Ascending aorta (tissue), 2 donors: ENCODE measurements at regions not wholly inside any gene's neighbourhood (a gene's known extent, or its start where the extent isn't known, plus 50 kb on each side); places are given as distances from the start of the nearest gene placed in this dataset.

ENCODE experiments used
- DNase-seq, 2 donors: peaks; one replicate each; pipeline ENCODE4 v3.0.0-alpha.2; 2019; ENCODE audit warnings: low spot score in 2 of 2
- H3K27ac ChIP-seq, 2 donors: fragments of 200-600 bp; sonication (generic); one replicate each; pipeline ENCODE4 v1.5.1; 2016 to 2017; ENCODE audit warnings: mild to moderate bottlenecking in 1 of 2
- H3K27me3 ChIP-seq: fragments of 200-600 bp; sonication (generic); one replicate; pipeline ENCODE4 v1.5.1; 2017
- H3K36me3 ChIP-seq, 2 donors: fragments of 200-600 bp; sonication (generic); one replicate each; pipeline ENCODE4 v1.5.1; 2016
- H3K4me1 ChIP-seq, 2 donors: fragments of 200-600 bp; sonication (generic); one replicate each; pipeline ENCODE4 v1.5.1; 2016 to 2017; ENCODE audit warnings: mild to moderate bottlenecking in 1 of 2
- H3K4me3 ChIP-seq, 2 donors: fragments of 200-600 bp; sonication (generic); one replicate each; pipeline ENCODE4 v1.5.1; 2016 to 2017; ENCODE audit warnings: mild to moderate bottlenecking in 1 of 2
- H3K9me3 ChIP-seq, 2 donors: fragments of 200-600 bp; sonication (generic); one replicate each; pipeline ENCODE4 v1.5.1; 2016
- CTCF ChIP-seq, 3 experiments: fragments of 200-600 bp in 2 of 3; fragments of 450-650 bp in 1 of 3; sonication (generic) in 2 of 3; IDR thresholded peaks; one replicate each; pipeline ENCODE4 v1.5.1; 2016 to 2019; ENCODE audit warnings: antibody characterized with exemption in 3 of 3, mild to moderate bottlenecking in 1 of 3, moderate library complexity in 1 of 3
- intact Hi-C: fragments of 100-400 bp; cut with DNase I; formaldehyde crosslinking; loops from one replicate; pipeline ENCODE4 v1.15.1; 2023

- DNase-seq, result no peak
- Histone ChIP-seq H3K4me1 (no peaks in the 10 kb centered on the region), H3K36me3 (no peaks in the 10 kb centered on the region), H3K4me3 (no peak overlapping the region), H3K27ac (no peak overlapping the region), H3K9me3 (no peaks in the 10 kb centered on the region), H3K27me3 (no peaks in the 10 kb centered on the region)
- intact Hi-C loops, result no loop called here
- no peak for TF ChIP-seq CTCF (IDR thresholded peaks at IDR 0.05)
Observed at GRCh38 chr5:120919017-120919416, 454.9 kb downstream of the PRR16 start.

- H3K27ac ChIP-seq, result no peak overlapping the region
- intact Hi-C loops, result no loop called here
- no peak overlapping the region for H3K4me3 ChIP-seq
- H3K36me3 ChIP-seq, result no peaks in the 10 kb centered on the region
- H3K27me3 ChIP-seq, result no peaks in the 10 kb centered on the region
- DNase-seq, result no peak
- no peaks in the 10 kb centered on the region for H3K9me3 ChIP-seq
- no peak for TF ChIP-seq CTCF (IDR thresholded peaks at IDR 0.05)
- no peaks in the 10 kb centered on the region for H3K4me1 ChIP-seq
Observed at GRCh38 chr5:120923026-120923425, 458.9 kb downstream of the PRR16 start.

GRCh38 chr5:120926471-120926870 is 462.4 kb downstream of the PRR16 start:
- Histone ChIP-seq H3K9me3 (no peaks in the 10 kb centered on the region), H3K27me3 (no peaks in the 10 kb centered on the region), H3K36me3 (no peaks in the 10 kb centered on the region), H3K4me3 (no peak overlapping the region), H3K4me1 (no peaks in the 10 kb centered on the region), H3K27ac (no peak overlapping the region)
- no peak for TF ChIP-seq CTCF (IDR thresholded peaks at IDR 0.05)
- intact Hi-C loops, result no loop called here
- no peak for DNase-seq

GRCh38 chr5:120927950-120928530 is 463.9 kb downstream of the PRR16 start:
- H3K27ac ChIP-seq, result no peak overlapping the region
- intact Hi-C loops, result no loop called here
- DNase-seq, result no peak
- no peaks in the 10 kb centered on the region for H3K9me3 ChIP-seq
- H3K4me3 ChIP-seq, result no peak overlapping the region
- H3K27me3 ChIP-seq, result no peaks in the 10 kb centered on the region
- H3K36me3 ChIP-seq, result no peaks in the 10 kb centered on the region
- H3K4me1 ChIP-seq, result no peaks in the 10 kb centered on the region
- TF ChIP-seq CTCF (IDR thresholded peaks at IDR 0.05), result no peak

GRCh38 chr5:120932480-120932879 is 468.4 kb downstream of the PRR16 start:
- no peak for TF ChIP-seq CTCF (IDR thresholded peaks at IDR 0.05)
- DNase-seq, result no peak
- intact Hi-C loops, result no loop called here
- Histone ChIP-seq H3K4me1 (no peaks in the 10 kb centered on the region), H3K4me3 (no peak overlapping the region), H3K36me3 (no peaks in the 10 kb centered on the region), H3K27me3 (no peaks in the 10 kb centered on the region), H3K9me3 (no peaks in the 10 kb centered on the region), H3K27ac (no peak overlapping the region)

GRCh38 chr5:120934031-120934430 is 469.9 kb downstream of the PRR16 start:
- Histone ChIP-seq H3K4me3 (no peak overlapping the region), H3K4me1 (no peaks in the 10 kb centered on the region), H3K27me3 (no peaks in the 10 kb centered on the region), H3K9me3 (no peaks in the 10 kb centered on the region), H3K27ac (no peak overlapping the region), H3K36me3 (no peaks in the 10 kb centered on the region)
- intact Hi-C loops, result no loop called here
- no peak for TF ChIP-seq CTCF (IDR thresholded peaks at IDR 0.05)
- no peak for DNase-seq
